Right ventricle myocardium inferior (tissue), 1 donor: ENCODE measurements at regions not wholly inside any gene's neighbourhood (a gene's known extent, or its start where the extent isn't known, plus 50 kb on each side); places are given as distances from the start of the nearest gene placed in this dataset.
"Not testable (repeated sequence)": the region's sequence is repeated elsewhere in the genome, so short reads cannot be mapped to it uniquely, and the experiment has no call there.

Experiments
- ATAC-seq: fragments of 200-7000 bp; cut with Tn5 transposase; one replicate; pipeline ENCODE4 v1.9.1; 2020; ENCODE audit warnings: mild to moderate bottlenecking, moderate library complexity
- DNase-seq: peaks from one replicate; pipeline ENCODE4 v3.0.0; 2021; ENCODE audit errors: missing footprints
- intact Hi-C: fragments of 100-400 bp; cut with DNase I; formaldehyde crosslinking; loops from one replicate; pipeline ENCODE4 v1.11.0; 2022
- donor health status: DM: no; HTN: yes; CAD: no; lungs with severe emphysema.

DNA sequence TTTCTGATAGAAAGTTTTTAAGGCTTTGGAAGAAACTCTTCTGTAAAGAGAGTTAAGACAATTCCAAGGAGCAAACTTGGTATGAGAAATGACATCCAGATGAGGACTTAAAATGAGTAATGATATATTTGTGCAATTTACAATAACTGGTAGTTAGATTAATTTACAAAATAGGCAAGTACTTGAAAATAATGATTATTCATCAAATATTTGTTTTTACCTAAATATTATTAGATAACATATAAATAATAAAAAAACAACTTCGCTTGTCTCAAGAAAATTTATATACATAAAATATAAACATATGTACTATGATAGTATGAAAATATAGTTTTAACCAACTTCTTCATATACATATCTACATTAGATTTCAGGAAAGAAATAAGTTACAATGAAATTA, 478.5 kb downstream of the TRIB2 start:
- intact Hi-C loops = no loop called here
- ATAC-seq = no peak

DNA sequence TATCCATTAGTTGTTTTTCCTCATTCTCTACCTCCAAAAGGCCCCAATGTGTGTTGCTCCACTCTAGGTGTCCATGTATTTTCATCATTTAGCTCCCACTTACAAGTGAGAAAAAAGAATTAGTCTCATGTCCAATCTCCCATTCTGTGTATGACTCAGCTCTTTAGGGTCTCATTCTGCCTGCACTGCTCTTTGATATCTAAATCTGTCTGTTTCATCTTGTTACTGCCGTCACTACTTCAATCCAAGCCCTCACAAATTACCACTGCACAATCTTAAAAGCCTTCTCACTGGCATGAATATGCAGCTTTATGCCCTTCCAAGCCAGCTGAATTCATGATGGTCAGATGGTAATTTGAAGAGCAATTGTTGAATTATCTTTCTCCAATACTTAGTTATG, 480.5 kb downstream of the TRIB2 start:
- intact Hi-C loops = no loop called here
- DNase-seq (no peak), ATAC-seq (no peak)

More for the DNA sequence above, 478.5 kb downstream of the TRIB2 start:
- no peak for DNase-seq

DNA sequence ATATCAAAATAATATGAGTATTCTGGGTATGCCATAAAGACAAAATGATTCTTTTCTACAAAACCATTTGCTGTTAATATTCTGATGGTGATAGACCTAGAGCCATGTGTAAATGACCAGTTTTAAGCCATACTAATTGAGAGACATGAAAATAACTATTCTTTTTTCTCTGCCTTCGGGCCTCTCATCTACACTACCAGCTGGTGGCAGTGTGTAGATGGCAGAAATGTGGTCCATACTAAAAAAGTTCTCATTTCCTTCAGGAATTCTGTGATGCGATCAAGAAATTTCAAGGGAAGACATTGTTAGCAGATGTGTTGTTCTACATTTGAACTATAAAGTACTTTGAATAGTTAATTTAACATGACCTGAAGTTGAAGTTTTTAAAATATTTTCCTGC, 485.2 kb downstream of the TRIB2 start:
- DNase-seq = no peak
- no peak for ATAC-seq
- intact Hi-C loops = no loop called here

DNA sequence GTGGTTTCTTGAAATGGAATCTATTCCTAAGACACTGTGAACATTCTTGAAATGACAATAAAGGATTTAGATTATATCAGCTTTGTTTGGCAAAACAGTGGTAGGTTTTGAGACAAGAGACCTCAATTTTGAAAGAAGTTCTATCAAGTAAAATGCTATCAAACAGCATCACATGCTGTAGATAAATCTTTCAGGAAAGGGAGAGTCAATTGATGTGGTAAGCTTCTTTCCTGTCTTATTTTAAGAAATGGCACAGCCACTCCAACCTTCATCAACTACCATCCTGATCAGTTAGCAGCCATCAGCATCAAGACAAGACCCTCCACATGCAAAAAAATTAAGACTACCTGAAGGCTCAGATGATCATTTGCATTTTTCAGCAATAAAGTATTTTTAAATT, 495.4 kb downstream of the TRIB2 start:
- ATAC-seq = no peak
- intact Hi-C loops = no loop called here
- DNase-seq = no peak

DNA sequence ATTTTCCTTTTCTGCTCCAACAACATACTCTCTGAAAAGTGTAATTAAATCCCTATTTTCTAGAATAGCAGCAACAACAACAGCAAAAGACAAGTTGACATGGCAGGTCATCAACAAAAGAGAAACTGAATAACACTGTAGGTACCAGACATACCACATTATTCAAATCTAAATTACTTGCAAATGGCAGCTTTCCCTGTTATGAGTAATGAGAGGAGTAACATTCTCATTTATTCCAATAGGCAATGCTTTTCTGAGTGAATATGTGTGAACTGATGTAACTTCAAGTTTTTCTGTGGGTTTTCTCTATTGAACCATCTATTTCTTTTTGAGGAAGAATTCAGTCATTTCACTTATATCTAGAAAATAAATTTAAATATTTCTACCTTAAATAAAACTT, 501.5 kb downstream of the TRIB2 start:
- intact Hi-C loops = no loop called here
- ATAC-seq (no peak), DNase-seq (no peak)

DNA sequence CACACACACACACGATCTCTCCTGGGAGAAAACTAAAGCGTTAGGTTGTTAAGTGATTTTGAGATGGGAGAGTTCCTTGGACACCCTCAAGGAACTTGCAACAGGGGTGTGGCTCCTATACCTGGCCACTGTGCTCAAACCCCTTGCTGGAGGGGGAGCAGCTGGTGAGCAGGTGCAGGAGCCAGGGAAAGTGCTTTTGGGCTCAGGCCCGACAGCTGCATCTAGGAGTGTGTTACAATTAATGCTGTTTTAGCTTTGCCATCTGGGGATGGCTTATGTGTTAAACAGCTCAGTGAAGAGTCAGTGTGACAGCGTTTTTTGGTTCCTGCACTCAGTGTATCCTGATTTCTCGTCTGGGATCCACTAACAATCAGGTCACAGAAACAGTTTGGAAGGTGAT, 510.8 kb downstream of the TRIB2 start:
- ATAC-seq (no peak), DNase-seq (no peak)
- intact Hi-C loops = no loop called here

DNA sequence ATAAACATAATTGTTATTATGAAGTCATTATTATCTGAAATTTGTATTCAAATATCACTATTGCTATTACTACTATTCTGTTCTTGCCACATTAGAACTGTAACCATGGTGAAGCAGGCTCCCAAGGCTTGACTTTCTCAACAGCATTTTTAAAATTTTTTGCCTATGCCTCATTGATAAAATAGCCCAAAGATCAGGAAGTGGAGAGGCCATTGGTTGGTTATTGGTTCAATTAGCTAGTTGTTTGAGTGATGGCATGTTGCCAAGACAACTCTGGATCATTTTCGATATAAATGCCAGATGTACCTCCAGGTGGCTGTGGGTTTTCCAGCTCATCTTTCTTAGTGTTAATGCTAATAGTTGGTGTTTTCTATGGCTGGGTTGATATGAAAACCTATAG, 513.5 kb downstream of the TRIB2 start:
- no peak for DNase-seq
- intact Hi-C loops = no loop called here
- ATAC-seq = no peak

DNA sequence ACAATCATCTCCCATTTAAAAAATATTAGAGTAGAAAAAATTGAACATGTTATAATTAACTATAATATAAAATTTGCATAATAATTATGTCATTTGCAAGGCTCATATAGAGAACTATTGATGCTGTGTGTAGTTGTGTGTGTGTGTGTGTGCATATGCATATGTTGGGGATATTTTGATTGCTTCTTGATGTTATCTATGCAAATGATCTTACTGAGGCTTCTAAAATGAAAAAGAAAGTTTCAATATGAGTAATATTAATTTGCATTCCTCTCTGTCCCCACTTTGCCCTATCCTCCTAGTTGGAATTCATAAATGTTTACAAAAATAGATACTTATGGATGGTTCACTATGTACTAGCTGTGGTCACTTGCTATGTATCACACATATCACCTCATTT, 523.3 kb downstream of the TRIB2 start:
- ATAC-seq (no peak), DNase-seq (no peak)
- intact Hi-C loops = no loop called here

DNA sequence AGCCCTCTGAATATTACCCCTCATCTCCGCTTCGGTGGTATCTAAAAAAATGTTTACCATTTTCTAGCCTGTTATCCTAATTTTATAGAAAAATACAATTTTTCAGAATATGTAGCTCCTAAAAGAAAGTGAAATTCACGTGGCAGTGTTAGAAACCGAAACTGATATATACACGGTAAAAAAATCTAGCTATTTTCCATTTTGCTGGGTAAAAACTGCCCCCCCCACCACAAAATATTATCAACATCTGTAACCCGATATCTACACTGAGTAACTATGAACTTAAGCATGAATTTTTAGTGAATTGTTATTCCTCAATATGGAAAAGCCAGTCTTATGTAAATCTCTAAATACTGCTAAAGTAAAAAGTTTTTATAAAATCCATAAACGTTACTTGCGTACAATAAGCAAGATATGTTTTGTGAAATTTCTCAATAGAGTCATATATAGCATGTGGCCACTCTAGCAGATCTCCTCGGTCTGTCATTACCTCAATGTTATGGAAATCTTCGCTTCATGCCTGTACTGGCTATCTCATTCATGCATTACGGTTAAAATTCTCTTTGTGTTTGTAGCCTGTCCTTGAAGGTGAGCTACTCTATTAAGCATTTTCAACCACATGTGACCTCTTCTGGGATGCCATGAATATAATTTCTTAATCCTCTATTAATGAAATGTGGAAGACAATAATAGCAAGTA, 524.2 kb downstream of the TRIB2 start:
- intact Hi-C loops = no loop called here
- no peak for ATAC-seq
- no peak for DNase-seq

DNA sequence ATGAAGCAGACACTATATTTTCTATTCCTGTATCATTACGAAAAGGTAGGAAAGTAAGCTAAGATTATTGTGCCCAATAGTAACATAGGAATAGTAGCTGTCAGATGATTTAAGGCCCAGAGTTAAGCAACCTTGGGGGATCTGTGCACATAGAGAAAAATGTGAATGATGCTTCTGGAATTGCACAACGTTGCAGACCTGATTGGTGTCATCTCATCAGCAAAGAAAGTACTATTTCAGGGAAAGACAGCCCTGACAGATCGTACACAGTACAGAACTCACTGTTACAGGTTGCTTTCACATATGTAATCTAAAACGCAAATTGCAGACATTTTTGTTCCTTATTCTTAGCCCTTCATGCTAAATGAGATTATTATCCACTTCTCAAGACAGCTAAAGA, 535.9 kb downstream of the TRIB2 start:
- intact Hi-C loops = no loop called here
- no peak for DNase-seq
- ATAC-seq = no peak

DNA sequence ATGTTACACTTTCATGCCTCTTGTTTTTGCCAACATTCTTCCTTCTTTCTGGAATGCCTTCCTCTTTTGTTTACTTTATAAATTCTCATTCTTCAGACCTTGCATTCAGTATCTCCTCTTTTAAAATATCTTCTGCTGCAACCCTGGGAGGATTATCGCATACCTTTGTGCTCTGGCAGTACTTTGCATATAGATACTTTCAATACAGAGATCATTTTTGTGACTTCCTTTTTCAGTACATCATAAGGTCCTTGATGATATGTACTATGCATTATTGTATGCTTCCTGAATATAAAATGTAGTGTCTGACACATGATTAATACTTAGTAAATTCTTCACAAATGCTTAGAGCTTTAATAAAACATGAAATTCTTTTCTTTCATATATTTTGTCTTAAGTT, 538.7 kb downstream of the TRIB2 start:
- ATAC-seq (no peak), DNase-seq (no peak)
- intact Hi-C loops = no loop called here

DNA sequence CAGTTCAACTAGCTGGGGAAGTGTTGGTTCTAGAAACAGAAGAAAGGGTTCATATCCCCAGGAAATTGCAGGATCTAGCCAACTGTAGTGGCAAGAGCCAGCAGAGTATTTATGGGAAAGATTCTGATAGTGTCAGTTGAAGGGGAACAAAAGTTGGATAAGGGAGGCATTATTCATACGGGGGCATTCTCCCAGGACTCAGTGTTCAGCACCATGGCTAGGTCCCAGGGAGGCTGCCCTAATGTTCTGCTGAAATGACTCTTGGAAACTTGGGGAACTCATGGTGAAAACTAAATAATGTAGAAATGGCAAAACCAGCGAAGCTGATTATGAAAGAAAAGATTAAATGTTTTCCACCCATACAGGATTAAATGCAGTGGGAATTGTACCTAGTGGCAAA, 543.7 kb downstream of the TRIB2 start:
- intact Hi-C loops = no loop called here
- DNase-seq (no peak), ATAC-seq (no peak)

DNA sequence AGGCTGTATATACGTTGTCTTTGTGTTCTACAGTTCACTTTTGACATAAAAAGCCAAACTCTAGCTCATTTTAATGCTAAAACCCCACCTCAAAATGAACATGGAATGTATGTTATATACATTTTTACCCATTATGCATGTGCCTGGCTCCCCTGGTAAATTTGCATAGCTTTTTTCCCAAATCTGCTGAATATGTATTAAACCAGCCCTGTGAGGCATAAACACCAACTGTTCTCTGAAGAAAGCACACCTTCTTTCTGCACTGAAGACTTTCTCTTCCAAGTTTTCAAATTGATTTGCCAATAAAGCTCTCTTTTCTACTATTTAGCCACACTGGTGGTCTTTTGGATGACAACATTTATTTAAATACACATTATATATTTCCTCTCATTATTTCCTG, 549.4 kb downstream of the TRIB2 start:
- no peak for ATAC-seq
- intact Hi-C loops = no loop called here
- no peak for DNase-seq

DNA sequence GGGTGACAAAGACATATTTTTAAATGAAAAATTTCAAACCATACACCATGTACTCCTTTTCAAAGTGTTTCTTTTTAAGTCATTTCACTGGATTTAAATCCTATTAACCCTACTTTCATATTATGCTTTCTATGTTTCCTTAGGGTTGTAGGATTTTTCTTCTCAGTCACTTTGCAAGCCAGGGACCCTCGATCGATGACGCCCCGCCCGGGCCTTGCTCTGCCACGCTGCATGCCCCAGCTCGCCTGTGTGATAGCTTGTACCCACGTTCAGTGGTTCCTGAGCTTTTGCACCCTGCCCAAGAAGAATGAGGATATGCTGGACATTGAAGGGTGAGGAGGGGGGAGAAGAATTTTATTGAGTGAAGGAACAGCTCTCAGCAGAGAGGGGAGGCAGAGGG, 568.0 kb downstream of the TRIB2 start:
- no peak for ATAC-seq
- DNase-seq = no peak
- intact Hi-C loops = no loop called here

DNA sequence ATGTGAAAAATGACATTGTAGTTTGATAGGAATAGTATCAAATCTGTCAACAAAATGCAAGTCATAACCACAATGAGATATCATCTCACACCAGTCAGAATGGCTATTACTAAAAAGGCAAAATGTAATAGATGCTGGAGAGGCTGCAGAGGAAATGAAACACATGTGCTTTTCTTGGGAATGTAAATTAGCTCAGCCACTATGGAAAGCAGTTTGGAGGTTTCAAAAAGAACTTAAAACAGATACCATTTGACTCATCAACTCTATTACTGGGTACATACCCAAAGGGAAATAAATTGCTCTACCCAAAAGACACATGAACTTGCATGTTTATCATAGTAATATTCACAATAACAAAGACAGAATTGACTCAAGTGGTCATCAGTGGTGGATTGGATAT, 572.6 kb downstream of the TRIB2 start:
- no peak for ATAC-seq
- DNase-seq = no peak

DNA sequence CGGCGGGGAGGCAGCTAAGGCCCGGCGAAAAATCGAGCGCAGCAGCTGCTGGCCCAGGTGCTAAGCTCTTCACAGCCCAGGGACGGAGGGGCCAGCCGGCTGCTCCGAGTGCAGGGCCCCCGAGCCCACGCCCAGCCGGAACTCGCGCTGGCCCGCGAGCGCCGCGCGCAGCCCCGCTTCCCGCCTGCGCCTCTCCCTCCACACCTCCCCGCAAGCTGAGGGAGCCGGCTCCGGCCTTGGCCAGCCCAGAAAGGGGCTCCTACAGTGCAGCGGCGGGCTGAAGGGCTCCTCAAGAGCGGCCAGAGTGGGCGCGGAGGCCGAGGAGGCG, 591.7 kb downstream of the TRIB2 start:
- ATAC-seq, intact Hi-C loops, DNase-seq: not testable (repeated sequence)

More for the DNA sequence above, 572.6 kb downstream of the TRIB2 start:
- intact Hi-C loops = no loop called here

DNA sequence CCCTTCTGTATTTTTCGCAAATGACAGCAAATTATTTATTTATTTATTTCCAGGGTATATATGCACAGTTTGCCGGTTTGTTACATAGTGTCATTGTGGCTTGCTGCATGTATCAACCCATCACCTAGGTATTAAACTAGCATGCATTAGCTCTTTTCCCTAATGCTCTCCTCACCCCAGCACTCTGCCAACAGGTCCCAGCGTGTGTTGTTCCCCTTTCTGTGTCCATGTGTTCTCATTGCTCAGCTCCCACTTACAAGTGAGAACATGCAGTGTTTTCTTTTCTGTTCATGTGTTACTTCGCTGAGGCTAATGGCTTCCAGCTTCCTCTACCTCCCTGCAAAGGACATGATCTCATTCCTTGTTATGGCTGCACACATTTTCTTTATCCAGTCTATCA, 592.3 kb downstream of the TRIB2 start:
- no peak for ATAC-seq
- DNase-seq = no peak
- intact Hi-C loops = no loop called here

DNA sequence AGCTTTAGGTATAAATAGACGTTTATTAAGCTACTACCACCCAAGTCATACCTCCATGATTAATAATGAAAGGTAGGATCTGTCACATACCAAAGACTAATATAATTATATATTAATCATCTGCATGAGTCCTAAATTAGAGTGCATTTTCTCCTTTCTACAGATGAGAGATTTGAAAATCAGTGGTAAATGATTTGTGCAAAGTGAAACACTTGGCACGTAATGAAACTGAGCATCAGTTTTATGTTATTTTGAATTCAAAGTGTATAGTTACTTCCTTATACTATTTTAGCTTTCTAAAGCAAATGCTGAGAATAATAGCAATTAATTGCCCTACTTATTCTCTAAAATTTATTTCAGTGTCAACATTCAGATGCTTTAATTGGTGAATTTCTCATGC, 615.3 kb downstream of the TRIB2 start:
- DNase-seq (no peak), ATAC-seq (no peak)
- intact Hi-C loops = no loop called here

DNA sequence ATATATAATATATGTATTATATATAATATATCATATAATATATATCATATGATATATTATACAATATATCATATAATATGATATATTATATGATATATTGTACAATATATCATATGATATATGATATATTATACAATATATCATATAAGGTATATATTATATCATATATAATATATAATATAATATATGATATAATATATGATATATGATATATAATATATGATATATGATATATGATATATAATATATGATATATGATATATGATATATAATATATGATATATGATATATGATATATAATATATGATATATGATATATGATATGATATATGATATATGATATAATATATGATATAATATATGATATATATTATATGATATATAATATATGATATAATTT, 617.3 kb downstream of the TRIB2 start:
- DNase-seq, intact Hi-C loops, ATAC-seq: not testable (repeated sequence)

DNA sequence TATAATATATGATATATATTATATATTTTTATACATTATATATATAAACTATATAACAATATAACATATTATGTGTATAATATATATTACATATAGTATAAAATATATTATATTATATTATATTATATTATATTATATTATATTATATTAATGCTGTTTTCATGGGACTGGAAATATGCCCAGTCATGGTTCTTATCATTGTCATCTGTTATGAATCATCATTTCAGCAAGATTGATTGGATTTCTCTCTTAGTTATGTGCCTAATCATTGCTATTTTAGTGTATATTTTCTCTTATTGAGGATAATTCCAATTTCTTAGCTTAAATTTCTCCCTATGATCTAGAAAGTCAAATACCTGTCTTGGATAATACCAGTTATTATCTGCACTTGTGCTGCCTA, 617.8 kb downstream of the TRIB2 start:
- ATAC-seq (no peak), DNase-seq (no peak)
- intact Hi-C loops = no loop called here

DNA sequence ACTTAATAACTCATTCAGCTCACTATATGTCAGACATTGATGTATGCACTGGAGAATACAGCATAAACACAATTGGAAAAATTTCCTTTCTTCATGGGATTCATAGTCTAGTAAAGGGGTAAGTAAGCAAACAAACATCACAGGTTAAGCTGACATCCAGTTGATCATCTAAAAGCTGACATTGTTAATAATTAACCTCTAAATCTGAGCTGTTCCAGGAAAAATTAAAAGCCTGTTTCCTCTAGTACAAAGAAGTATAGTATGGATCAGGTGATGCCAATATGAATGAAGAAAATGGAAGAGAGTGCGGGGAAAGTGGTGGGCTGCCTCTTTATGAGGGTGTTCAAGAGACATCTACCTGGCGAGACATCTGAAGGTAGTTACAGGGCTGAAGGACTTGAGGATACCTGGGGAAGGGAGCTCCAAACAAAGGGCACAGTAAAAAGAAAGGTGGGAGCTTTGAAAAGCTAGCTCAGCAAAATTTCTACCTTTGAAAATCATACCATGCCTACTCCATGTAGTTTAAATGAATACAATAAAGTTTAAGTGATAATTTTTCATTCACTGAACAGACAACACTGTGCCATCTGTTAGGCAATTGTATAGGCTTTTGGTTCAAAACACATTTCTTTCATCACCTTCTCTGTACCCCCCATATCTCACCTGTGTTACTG, 619.3 kb downstream of the TRIB2 start:
- ATAC-seq = no peak
- intact Hi-C loops = no loop called here
- no peak for DNase-seq
